ENCODE measurements at regions not wholly inside any gene's neighbourhood (a gene's known extent, or its start where the extent isn't known, plus 50 kb on each side); places are given as distances from the start of the nearest gene placed in this dataset.

DNA sequence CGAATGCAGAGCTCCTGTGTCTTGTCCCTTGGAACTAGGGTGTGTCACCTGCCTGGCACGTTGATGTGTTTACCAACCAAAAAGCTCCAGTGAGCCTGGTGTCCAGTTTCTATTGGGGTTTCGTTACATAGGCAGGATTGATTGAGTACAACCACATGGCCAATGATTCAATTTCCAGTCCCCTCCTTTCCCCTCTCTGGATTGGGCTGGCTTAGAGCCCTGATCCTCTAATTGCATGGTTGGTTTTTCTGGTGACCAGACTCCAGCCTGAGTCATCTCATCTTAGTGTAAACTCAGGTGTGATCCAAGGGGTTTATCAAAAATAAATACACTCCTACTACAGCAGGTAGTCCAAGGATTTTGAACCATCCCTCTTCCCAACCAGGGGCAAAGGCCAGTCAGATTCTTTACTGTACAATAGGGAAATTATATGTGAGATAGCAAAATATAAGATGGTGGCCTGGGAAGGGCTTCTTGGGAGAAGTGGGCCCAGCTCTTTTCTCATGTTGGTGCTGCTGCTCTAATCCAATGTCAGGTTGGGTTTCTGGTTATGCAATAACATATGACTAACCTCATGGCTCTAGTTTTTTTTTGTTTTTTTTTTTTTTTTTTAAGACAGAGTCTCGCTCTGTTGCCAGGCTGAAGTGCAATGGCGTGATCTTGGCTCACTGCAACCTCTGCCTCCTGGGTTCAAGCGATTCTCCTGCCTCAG, 64.7 kb upstream of the MGAT5 start:
- H4K20me1 ChIP-seq (ENCODE audit: insufficient read depth, low read length): no peaks in the 10 kb centered on the region
- H3K9ac ChIP-seq (ENCODE audit: low read length): no peak overlapping the region
- H3K9me2 ChIP-seq (ENCODE audit: low read depth, low read length): no peaks in the 10 kb centered on the region
- TF ChIP-seq, protein P1, sequence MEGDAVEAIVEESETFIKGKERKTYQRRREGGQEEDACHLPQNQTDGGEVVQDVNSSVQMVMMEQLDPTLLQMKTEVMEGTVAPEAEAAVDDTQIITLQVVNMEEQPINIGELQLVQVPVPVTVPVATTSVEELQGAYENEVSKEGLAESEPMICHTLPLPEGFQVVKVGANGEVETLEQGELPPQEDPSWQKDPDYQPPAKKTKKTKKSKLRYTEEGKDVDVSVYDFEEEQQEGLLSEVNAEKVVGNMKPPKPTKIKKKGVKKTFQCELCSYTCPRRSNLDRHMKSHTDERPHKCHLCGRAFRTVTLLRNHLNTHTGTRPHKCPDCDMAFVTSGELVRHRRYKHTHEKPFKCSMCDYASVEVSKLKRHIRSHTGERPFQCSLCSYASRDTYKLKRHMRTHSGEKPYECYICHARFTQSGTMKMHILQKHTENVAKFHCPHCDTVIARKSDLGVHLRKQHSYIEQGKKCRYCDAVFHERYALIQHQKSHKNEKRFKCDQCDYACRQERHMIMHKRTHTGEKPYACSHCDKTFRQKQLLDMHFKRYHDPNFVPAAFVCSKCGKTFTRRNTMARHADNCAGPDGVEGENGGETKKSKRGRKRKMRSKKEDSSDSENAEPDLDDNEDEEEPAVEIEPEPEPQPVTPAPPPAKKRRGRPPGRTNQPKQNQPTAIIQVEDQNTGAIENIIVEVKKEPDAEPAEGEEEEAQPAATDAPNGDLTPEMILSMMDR (IDR thresholded peaks at IDR 0.05; ENCODE audit: low read length): no peak
- no peak for TF ChIP-seq EZH2 (IDR thresholded peaks at IDR 0.05; ENCODE audit: borderline replicate concordance, low read length)
- no peak overlapping the region for H3K27ac ChIP-seq (ENCODE audit: low read depth, low read length, poor library complexity, severe bottlenecking)
- H2AFZ ChIP-seq (ENCODE audit: low read length): no peak overlapping the region
- no peak overlapping the region for H3K4me2 ChIP-seq (ENCODE audit: low read length)
- no peaks in the 10 kb centered on the region for H3K79me2 ChIP-seq (ENCODE audit: insufficient read depth, low read length)
- H3K9me3 ChIP-seq (ENCODE audit: low read length): no peaks in the 10 kb centered on the region
- H3F3A ChIP-seq (ENCODE audit: insufficient read depth, low read length): no peaks in the 10 kb centered on the region
- no peaks in the 10 kb centered on the region for H3K27me3 ChIP-seq (ENCODE audit: insufficient read depth, low read length)
- no peaks in the 10 kb centered on the region for H3K36me3 ChIP-seq (ENCODE audit: insufficient read depth, low read length)
- peaks cover 15% of the 10 kb centered on the region for H3K4me1 ChIP-seq (ENCODE audit: insufficient read depth, low read length, severe bottlenecking)
- no peak overlapping the region for H3K4me3 ChIP-seq (ENCODE audit: low read depth, low read length, poor library complexity, severe bottlenecking)

DNA sequence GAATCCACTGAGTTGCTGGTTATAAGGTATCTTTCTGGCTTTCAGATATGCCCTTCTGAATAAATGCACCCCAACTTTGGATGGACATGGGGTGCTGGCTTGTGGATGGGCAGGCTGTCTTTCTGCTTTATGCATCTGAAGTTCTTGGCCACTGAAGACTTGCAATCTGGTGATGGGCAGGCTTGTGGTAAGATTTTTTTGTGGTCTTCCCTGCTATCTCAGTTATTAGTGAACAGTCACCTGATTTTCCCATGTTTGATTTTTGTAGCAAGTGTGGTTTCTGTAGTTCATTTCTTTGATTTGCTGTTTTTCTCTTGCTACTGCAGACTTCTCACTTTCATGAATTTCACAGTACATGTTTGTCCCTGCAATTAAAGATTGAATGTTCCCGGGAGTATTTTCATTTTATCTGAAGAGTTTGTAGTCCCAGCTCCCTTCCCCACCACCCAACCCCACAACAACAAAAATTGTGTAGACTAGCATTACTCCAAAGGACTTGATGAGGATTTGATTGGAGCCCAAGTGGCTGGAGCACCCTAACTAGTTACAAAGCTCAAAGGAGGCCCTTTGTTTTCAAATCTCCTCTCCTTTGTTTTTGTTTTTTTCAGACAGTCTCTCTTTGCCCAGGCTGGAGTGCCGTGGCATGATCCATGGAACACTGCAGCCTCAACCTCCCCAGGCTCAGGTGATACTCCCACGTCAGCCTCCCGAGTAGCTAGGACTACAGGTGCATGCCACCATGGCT, 63.6 kb upstream of the MGAT5 start:
- Histone ChIP-seq H3K36me3 (ENCODE audit: insufficient read depth, low read length) (no peaks in the 10 kb centered on the region), H3K4me3 (ENCODE audit: low read depth, low read length, poor library complexity, severe bottlenecking) (no peak overlapping the region), H3K4me2 (ENCODE audit: low read length) (no peak overlapping the region), H3K27me3 (ENCODE audit: insufficient read depth, low read length) (no peaks in the 10 kb centered on the region), H3K4me1 (ENCODE audit: insufficient read depth, low read length, severe bottlenecking) (peaks cover 5% of the 10 kb centered on the region), H3K27ac (ENCODE audit: low read depth, low read length, poor library complexity, severe bottlenecking) (no peak overlapping the region), H3F3A (ENCODE audit: insufficient read depth, low read length) (no peaks in the 10 kb centered on the region), H3K9me3 (ENCODE audit: low read length) (no peaks in the 10 kb centered on the region), H4K20me1 (ENCODE audit: insufficient read depth, low read length) (no peaks in the 10 kb centered on the region), H3K9me2 (ENCODE audit: low read depth, low read length) (no peaks in the 10 kb centered on the region), H3K79me2 (ENCODE audit: insufficient read depth, low read length) (no peaks in the 10 kb centered on the region), H2AFZ (ENCODE audit: low read length) (no peak overlapping the region), H3K9ac (ENCODE audit: low read length) (no peak overlapping the region)
- TF ChIP-seq, protein P1 (IDR thresholded peaks at IDR 0.05; ENCODE audit: low read length): no peak
- no peak for TF ChIP-seq EZH2 (IDR thresholded peaks at IDR 0.05; ENCODE audit: borderline replicate concordance, low read length)

DNA sequence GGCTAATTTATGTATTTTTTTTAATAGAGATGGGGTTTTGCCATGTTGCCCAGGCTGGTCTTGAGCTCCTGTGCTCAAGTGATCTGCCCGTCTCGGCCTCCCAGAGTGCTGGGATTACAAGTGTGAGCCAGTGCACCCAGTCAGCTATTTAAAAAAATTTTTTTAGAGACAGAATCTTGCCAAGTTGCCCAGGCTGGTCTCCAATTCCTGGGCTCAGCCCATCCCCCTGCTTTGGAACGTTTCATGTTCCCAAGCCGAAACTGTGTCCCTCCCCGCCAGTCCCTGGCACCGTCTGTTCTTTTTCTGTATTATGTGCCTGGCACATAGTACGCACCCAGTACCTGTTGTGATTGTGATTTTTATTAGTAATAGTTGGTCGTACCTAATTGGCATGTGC, 63.1 kb upstream of the MGAT5 start:
- H2AFZ ChIP-seq (ENCODE audit: low read length): no peak overlapping the region
- no peak overlapping the region for H3K27ac ChIP-seq (ENCODE audit: low read depth, low read length, poor library complexity, severe bottlenecking)
- H3K36me3 ChIP-seq (ENCODE audit: insufficient read depth, low read length): no peaks in the 10 kb centered on the region
- H3K4me2 ChIP-seq (ENCODE audit: low read length): no peak overlapping the region
- H3K9me2 ChIP-seq (ENCODE audit: low read depth, low read length): no peaks in the 10 kb centered on the region
- TF ChIP-seq EZH2 (IDR thresholded peaks at IDR 0.05; ENCODE audit: borderline replicate concordance, low read length): no peak
- H3K9me3 ChIP-seq (ENCODE audit: low read length): no peaks in the 10 kb centered on the region
- 0 out of 2 replicates have a peak, but pooled peaks cover 5% of the 10 kb centered on the region for H3K79me2 ChIP-seq (ENCODE audit: insufficient read depth, low read length)
- no peaks in the 10 kb centered on the region for H4K20me1 ChIP-seq (ENCODE audit: insufficient read depth, low read length)
- no peaks in the 10 kb centered on the region for H3K27me3 ChIP-seq (ENCODE audit: insufficient read depth, low read length)
- H3K4me3 ChIP-seq (ENCODE audit: low read depth, low read length, poor library complexity, severe bottlenecking): no peak overlapping the region
- no peaks in the 10 kb centered on the region for H3K4me1 ChIP-seq (ENCODE audit: insufficient read depth, low read length, severe bottlenecking)
- no peaks in the 10 kb centered on the region for H3F3A ChIP-seq (ENCODE audit: insufficient read depth, low read length)
- H3K9ac ChIP-seq (ENCODE audit: low read length): no peak overlapping the region
